HUES48 (cell line): ENCODE measurements at regions not wholly inside any gene's neighbourhood (a gene's known extent, or its start where the extent isn't known, plus 50 kb on each side); places are given as distances from the start of the nearest gene placed in this dataset.

Experiments used
- H3K27ac ChIP-seq: one replicate; pipeline ENCODE4 v1.7.0; 2013; ENCODE audit warnings: low read depth, low read length, inconsistent platforms
- H3K27me3 ChIP-seq: 2 replicates; pipeline ENCODE4 v1.6.1; 2013; ENCODE audit warnings: mild to moderate bottlenecking, low read length; ENCODE audit not compliant: control insufficient read depth, insufficient read depth
- H3K36me3 ChIP-seq: 2 replicates; pipeline ENCODE4 v1.6.1; 2013; ENCODE audit warnings: low read length; ENCODE audit not compliant: control insufficient read depth, insufficient read depth
- H3K4me1 ChIP-seq: 2 replicates; pipeline ENCODE4 v1.6.1; 2013; ENCODE audit warnings: mild to moderate bottlenecking, low read length; ENCODE audit not compliant: control insufficient read depth, insufficient read depth
- H3K4me3 ChIP-seq: 2 replicates; pipeline ENCODE4 v1.5.1; 2013; ENCODE audit warnings: mild to moderate bottlenecking, low read depth, low read length
- H3K9ac ChIP-seq: 2 replicates; pipeline ENCODE4 v1.6.1; 2013; ENCODE audit warnings: mild to moderate bottlenecking, low read depth, low read length, moderate library complexity
- H3K9me3 ChIP-seq: 2 replicates; pipeline ENCODE4 v1.6.1; 2013; ENCODE audit warnings: low read length; ENCODE audit not compliant: control insufficient read depth, insufficient read depth

DNA sequence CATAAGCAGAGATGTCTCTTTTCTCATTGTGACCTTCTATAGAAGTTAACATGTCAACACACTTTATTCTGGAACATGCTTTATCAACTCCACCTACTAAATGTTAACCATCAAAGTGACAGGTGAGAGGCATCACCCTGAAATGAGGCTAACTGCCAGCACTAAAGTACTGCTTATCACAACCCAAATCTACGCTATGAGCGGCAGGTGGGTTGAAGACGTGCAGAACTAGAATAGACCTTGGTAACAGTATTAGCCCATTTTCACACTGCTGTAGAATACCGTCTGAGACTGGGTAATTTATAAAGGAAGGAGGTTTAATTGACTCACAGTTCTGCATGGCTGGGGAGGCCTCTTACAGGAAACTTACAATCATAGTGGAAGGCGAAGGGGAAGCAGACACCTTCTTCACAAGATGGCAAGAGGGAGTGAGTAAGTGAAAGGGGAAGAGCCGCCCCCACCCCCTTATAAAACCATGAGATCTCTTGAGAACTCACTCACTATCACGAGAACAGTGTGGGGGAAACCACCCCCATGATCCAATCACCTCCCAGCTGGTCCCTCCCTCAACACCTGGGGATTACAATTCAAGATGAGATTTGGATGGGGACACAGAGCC, 359.0 kb downstream of the SEC23A start:
- no peaks in the 10 kb centered on the region for H3K27me3 ChIP-seq
- H3K9me3 ChIP-seq: no peaks in the 10 kb centered on the region
- H3K9ac ChIP-seq: no peak overlapping the region
- no peak overlapping the region for H3K27ac ChIP-seq
- no peak overlapping the region for H3K4me3 ChIP-seq
- no peaks in the 10 kb centered on the region; the same call in 1 of the 2 replicates for H3K4me1 ChIP-seq
- H3K36me3 ChIP-seq: no peaks in the 10 kb centered on the region

DNA sequence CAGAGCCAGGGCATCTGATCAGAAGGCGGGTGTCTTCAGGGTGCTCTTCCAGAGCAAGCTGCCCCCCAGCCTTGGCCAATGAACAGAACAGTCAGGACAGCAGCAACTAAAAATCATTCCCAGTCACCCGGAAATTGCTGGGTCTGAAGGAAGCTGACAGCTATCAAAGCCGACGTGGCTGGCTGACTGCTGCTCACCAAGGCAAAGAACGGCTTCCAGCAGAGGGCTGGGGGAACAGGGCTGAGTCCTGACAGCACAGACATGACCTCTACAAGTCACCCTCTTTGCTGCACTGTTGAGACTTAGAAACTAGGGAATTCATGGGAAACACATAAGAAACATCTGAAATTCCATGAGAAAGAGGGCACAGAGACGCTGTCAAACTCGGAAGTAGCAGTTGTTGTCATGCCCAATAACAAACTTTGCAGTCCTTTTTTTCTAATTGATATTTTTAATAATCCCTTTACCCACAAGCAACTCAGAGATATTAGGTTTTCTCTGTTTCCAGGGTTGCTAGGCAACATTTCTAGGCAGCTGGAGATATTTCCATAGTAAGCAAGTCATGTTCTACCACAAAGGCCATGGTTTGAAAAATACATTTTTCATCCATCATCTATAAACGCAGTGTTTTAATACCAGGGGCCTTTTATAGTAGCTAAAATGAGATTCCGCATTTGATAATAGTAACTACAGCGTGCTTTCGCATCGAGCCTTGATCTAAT, 365.2 kb downstream of the SEC23A start:
- H3K4me3 ChIP-seq: no peak overlapping the region
- H3K27me3 ChIP-seq: no peaks in the 10 kb centered on the region
- H3K4me1 ChIP-seq: no peaks in the 10 kb centered on the region
- no peak overlapping the region for H3K27ac ChIP-seq
- no peaks in the 10 kb centered on the region for H3K9me3 ChIP-seq
- H3K9ac ChIP-seq: no peak overlapping the region
- H3K36me3 ChIP-seq: no peaks in the 10 kb centered on the region

- Histone ChIP-seq H3K9ac (no peak overlapping the region), H3K36me3 (no peaks in the 10 kb centered on the region), H3K9me3 (no peaks in the 10 kb centered on the region), H3K4me1 (no peaks in the 10 kb centered on the region), H3K27me3 (no peaks in the 10 kb centered on the region), H3K27ac (no peak overlapping the region), H3K4me3 (no peak overlapping the region)
These were observed 368.0 kb downstream of the SEC23A start for GRCh38 chr14:38735005-38735404.

DNA sequence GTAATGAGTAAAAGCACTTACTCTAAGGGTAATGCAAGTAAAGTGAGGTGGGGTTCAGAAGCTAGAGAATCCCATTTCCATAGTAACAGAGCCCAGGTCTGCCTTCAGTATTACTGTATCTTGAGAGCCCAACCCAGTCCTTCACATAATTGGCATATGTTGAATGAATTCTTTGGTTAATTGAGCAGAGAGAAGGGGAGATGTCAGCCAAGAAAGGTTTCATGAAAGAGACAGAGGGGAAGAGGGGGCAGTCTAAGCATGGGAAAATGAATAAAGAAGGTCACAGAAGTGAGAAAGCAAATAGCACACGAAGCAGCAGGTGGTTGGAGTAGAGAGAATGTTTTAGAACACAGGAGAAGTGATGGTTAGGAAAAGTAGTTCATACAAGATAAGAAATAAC, 371.1 kb downstream of the SEC23A start:
- Histone ChIP-seq H3K27me3 (no peaks in the 10 kb centered on the region), H3K4me1 (no peaks in the 10 kb centered on the region), H3K27ac (no peak overlapping the region), H3K4me3 (no peak overlapping the region), H3K36me3 (no peaks in the 10 kb centered on the region), H3K9me3 (no peaks in the 10 kb centered on the region), H3K9ac (no peak overlapping the region)

GRCh38 chr14:38730420-38730819, 372.6 kb downstream of the SEC23A start:
- H3K36me3 ChIP-seq: no peaks in the 10 kb centered on the region
- no peaks in the 10 kb centered on the region for H3K4me1 ChIP-seq
- no peak overlapping the region for H3K4me3 ChIP-seq
- no peak overlapping the region for H3K27ac ChIP-seq
- no peaks in the 10 kb centered on the region for H3K9me3 ChIP-seq
- H3K9ac ChIP-seq: no peak overlapping the region
- H3K27me3 ChIP-seq: no peaks in the 10 kb centered on the region

DNA sequence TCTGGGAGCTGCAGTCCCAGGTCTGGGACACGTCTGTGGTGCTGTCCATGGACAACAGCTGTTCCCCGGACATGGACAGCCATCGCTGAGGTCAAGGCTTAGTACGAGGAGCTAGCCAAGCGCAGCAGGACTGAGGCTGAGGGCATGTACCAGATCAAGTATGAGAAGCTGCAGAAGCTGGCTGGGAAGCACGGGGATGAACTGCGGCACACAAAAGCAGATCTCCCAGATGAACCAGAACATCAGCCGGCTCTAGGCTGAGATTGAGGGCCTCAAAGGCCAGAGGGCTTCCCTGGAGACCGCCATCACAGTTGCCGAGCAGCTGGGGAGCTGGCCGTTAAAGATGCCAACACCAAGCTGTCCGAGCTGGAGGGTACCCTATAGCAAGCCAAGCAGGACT, 375.3 kb downstream of the SEC23A start:
- Histone ChIP-seq H3K36me3 (no peaks in the 10 kb centered on the region), H3K4me1 (0 out of 2 replicates have a peak, but pooled peaks cover 2% of the 10 kb centered on the region), H3K27me3 (no peaks in the 10 kb centered on the region), H3K9ac (no peak overlapping the region), H3K9me3 (no peaks in the 10 kb centered on the region), H3K27ac (no peak overlapping the region), H3K4me3 (no peak overlapping the region)

GRCh38 chr14:38724621-38725020, 378.4 kb downstream of the SEC23A start:
- H3K9me3 ChIP-seq: no peaks in the 10 kb centered on the region
- no peak overlapping the region for H3K4me3 ChIP-seq
- no peaks in the 10 kb centered on the region for H3K36me3 ChIP-seq
- H3K9ac ChIP-seq: no peak overlapping the region
- no peaks in the 10 kb centered on the region for H3K27me3 ChIP-seq
- no peak overlapping the region for H3K27ac ChIP-seq
- H3K4me1 ChIP-seq: 0 out of 2 replicates have a peak, but pooled peaks cover 2% of the 10 kb centered on the region

DNA sequence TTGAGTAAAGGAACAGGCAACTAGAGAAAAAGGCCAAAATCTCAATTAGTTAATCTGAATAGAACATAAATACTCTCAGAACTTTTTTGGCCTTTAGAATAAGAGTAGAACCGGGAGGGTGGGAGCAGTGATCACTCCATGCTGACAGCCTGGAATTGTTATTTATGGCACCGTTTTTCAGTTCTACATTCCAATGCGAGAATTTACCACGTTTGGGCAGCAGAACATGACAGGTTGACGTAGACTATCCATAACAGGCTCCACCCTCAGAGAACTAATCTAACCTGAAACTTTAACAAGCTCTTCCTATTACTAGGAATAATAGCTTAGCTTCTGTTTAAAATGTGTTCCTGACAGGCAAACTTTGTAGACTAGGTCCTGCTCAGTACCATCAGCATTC, 379.1 kb downstream of the SEC23A start:
- Histone ChIP-seq H3K9me3 (no peaks in the 10 kb centered on the region), H3K36me3 (no peaks in the 10 kb centered on the region), H3K4me1 (0 out of 2 replicates have a peak, but pooled peaks cover 2% of the 10 kb centered on the region), H3K27me3 (no peaks in the 10 kb centered on the region), H3K4me3 (no peak overlapping the region), H3K9ac (no peak overlapping the region), H3K27ac (no peak overlapping the region)

GRCh38 chr14:38723277-38723676, 379.8 kb downstream of the SEC23A start:
- Histone ChIP-seq H3K4me1 (0 out of 2 replicates have a peak, but pooled peaks cover 2% of the 10 kb centered on the region), H3K4me3 (no peak overlapping the region), H3K36me3 (no peaks in the 10 kb centered on the region), H3K9me3 (no peaks in the 10 kb centered on the region), H3K9ac (no peak overlapping the region), H3K27ac (no peak overlapping the region), H3K27me3 (no peaks in the 10 kb centered on the region)

GRCh38 chr14:38721822-38722431, 381.1 kb downstream of the SEC23A start:
- Histone ChIP-seq H3K36me3 (no peaks in the 10 kb centered on the region), H3K9me3 (no peaks in the 10 kb centered on the region), H3K4me1 (0 out of 2 replicates have a peak, but pooled peaks cover 2% of the 10 kb centered on the region), H3K9ac (no peak overlapping the region), H3K27me3 (no peaks in the 10 kb centered on the region), H3K4me3 (no peak overlapping the region), H3K27ac (no peak overlapping the region)

GRCh38 chr14:38718519-38718918, 384.5 kb downstream of the SEC23A start:
- H3K9me3 ChIP-seq: no peaks in the 10 kb centered on the region
- H3K36me3 ChIP-seq: no peaks in the 10 kb centered on the region
- no peaks in the 10 kb centered on the region for H3K27me3 ChIP-seq
- H3K27ac ChIP-seq: no peak overlapping the region
- H3K4me1 ChIP-seq: no peaks in the 10 kb centered on the region
- H3K4me3 ChIP-seq: no peak overlapping the region
- no peak overlapping the region for H3K9ac ChIP-seq
